Right lobe of liver (tissue), 6 donors: ENCODE measurements at regions not wholly inside any gene's neighbourhood (a gene's known extent, or its start where the extent isn't known, plus 50 kb on each side); places are given as distances from the start of the nearest gene placed in this dataset.
A peak's percentile ranks its signal among the peaks of the same experiment; 100 is the strongest.

Experiments used
- ATAC-seq, 4 donors: fragments of 200-7000 bp; cut with Tn5 transposase; one replicate each; pipeline ENCODE4 v1.9.1; 2020; ENCODE audit warnings: mild to moderate bottlenecking in 4 of 4, moderate library complexity in 4 of 4
- DNase-seq, 3 donors: peaks; one replicate each; pipeline ENCODE4 v3.0.0-alpha.2; 2020
- H3K27ac ChIP-seq, 3 donors: fragments of 200-600 bp; one replicate each; pipeline ENCODE4 v1.8.0; 2022
- H3K27me3 ChIP-seq, 2 donors: fragments of 200-600 bp; one replicate each; pipeline ENCODE4 v1.8.0; 2022
- H3K36me3 ChIP-seq, 4 donors: fragments of 200-600 bp; sonication (generic) in 1 of 4; one replicate each; pipeline versions ENCODE4 v1.5.1 to v1.8.0; 2017 to 2022; ENCODE audit warnings: control low read depth in 1 of 4
- H3K4me1 ChIP-seq, 4 donors: fragments of 200-600 bp; sonication (generic) in 1 of 4; one replicate each; pipeline versions ENCODE4 v1.5.1 to v1.8.0; 2017 to 2022; ENCODE audit warnings: control low read depth in 1 of 4
- H3K4me3 ChIP-seq, 3 donors: fragments of 200-600 bp; one replicate each; pipeline ENCODE4 v1.8.0; 2022
- H3K9me3 ChIP-seq, 4 donors: fragments of 200-600 bp; sonication (generic) in 1 of 4; one replicate each; pipeline versions ENCODE4 v1.5.1 to v1.8.0; 2017 to 2022; ENCODE audit warnings: control low read depth in 1 of 4
- CTCF ChIP-seq, 4 donors: fragments of 200-600 bp in 3 of 4; fragments of 450-650 bp in 1 of 4; IDR thresholded peaks; one replicate each; pipeline versions ENCODE4 v1.5.1 to v1.8.0; 2016 to 2022; ENCODE audit warnings: antibody characterized with exemption in 4 of 4, mild to moderate bottlenecking in 2 of 4
- POLR2A ChIP-seq: fragments of 450-650 bp; IDR thresholded peaks from one replicate; pipeline ENCODE4 v1.6.1; 2017; ENCODE audit warnings: antibody characterized with exemption, mild to moderate bottlenecking
- WGBS: methylation state at CpG from one replicate; pipeline ENCODE4 v1.1.6; 2018; ENCODE audit warnings: low coverage, low lambda C conversion rate; ENCODE audit not compliant: insufficient coverage; ENCODE audit errors: missing lambda C conversion rate; 5-methylcytosine and 5-hydroxymethylcytosine counted together
- intact Hi-C, 2 donors: fragments of 100-400 bp; cut with DNase I; formaldehyde crosslinking; loops; one replicate each; pipeline versions ENCODE4 v1.11.2 to v1.14.1; 2022
- donor health status: DM: no; HTN: yes; CAD: no.
- donor health status: DM: no; HTN: no; CAD: no.
- donor health status: DM: no; HTN: no; CAD: no.
- donor health status: DM: no; HTN: yes; CAD: no.
- donor health status: DM: no; HTN: yes; CAD: no.

- no peaks in the 10 kb centered on the region for H3K36me3 ChIP-seq
- H3K27ac ChIP-seq = no peak overlapping the region
- H3K9me3 ChIP-seq = no peaks in the 10 kb centered on the region
- H3K4me3 ChIP-seq = no peak overlapping the region
- WGBS = 59% methylated on average over 5 of the region's 5 CpGs
- no peak for TF ChIP-seq CTCF (IDR thresholded peaks at IDR 0.05)
- no peak for TF ChIP-seq POLR2A
- DNase-seq (no peak), ATAC-seq (no peak)
- peaks cover 0 to 8% (median 3%) of the 10 kb centered on the region in 4 donors for H3K4me1 ChIP-seq
- H3K27me3 ChIP-seq = no peaks in the 10 kb centered on the region
- intact Hi-C loops = no loop called here
Measured at GRCh38 chr7:46694058-46694457, 773.0 kb upstream of the IGFBP3 start.

GRCh38 chr7:46687203-46687602, 766.1 kb upstream of the IGFBP3 start:
- H3K4me1 ChIP-seq = no peaks in the 10 kb centered on the region
- TF ChIP-seq CTCF (IDR thresholded peaks at IDR 0.05) (no peak), POLR2A (no peak)
- no peak for ATAC-seq
- H3K27ac ChIP-seq = no peak overlapping the region
- H3K4me3 ChIP-seq = no peak overlapping the region
- DNase-seq = no peak
- whole genome bisulfite sequencing = 64% methylated on average over 1 of the region's 1 CpG
- H3K36me3 ChIP-seq = no peaks in the 10 kb centered on the region
- no peaks in the 10 kb centered on the region for H3K27me3 ChIP-seq
- H3K9me3 ChIP-seq = no peaks in the 10 kb centered on the region
- intact Hi-C loops = no loop called here

- TF ChIP-seq POLR2A (no peak), CTCF (IDR thresholded peaks at IDR 0.05) (peak in 3 of 4 donors; percentile 39 to 62 (median 40))
- H3K4me3 ChIP-seq = no peak overlapping the region
- intact Hi-C loops = no loop called here
- WGBS = 53% methylated on average over 2 of the region's 2 CpGs
- no peaks in the 10 kb centered on the region for H3K27me3 ChIP-seq
- H3K9me3 ChIP-seq = no peaks in the 10 kb centered on the region
- ATAC-seq (peak; percentile 67 to 84 (median 78)), DNase-seq (no peak)
- no peaks in the 10 kb centered on the region for H3K4me1 ChIP-seq
- no peaks in the 10 kb centered on the region for H3K36me3 ChIP-seq
- no peak overlapping the region for H3K27ac ChIP-seq
Measured at GRCh38 chr7:46685051-46685450, 764.0 kb upstream of the IGFBP3 start.

GRCh38 chr7:46682836-46683624, 762.0 kb upstream of the IGFBP3 start:
- 68% methylated on average over 6 of the region's 7 CpGs for WGBS
- DNase-seq (no peak), ATAC-seq (peak in 3 of 4 donors; percentile 36 to 42 (median 40))
- no peaks in the 10 kb centered on the region for H3K4me1 ChIP-seq
- no peak overlapping the region for H3K4me3 ChIP-seq
- no peak for TF ChIP-seq CTCF (IDR thresholded peaks at IDR 0.05)
- TF ChIP-seq POLR2A = no peak
- no peaks in the 10 kb centered on the region for H3K27me3 ChIP-seq
- intact Hi-C loops = no loop called here
- H3K9me3 ChIP-seq = no peaks in the 10 kb centered on the region
- H3K27ac ChIP-seq = no peak overlapping the region
- no peaks in the 10 kb centered on the region for H3K36me3 ChIP-seq
